H1 (cell line): ENCODE measurements at regions not wholly inside any gene's neighbourhood (a gene's known extent, or its start where the extent isn't known, plus 50 kb on each side); places are given as distances from the start of the nearest gene placed in this dataset.

Experiments used
- CBX5 ChIP-seq: fragments of 300-800, 300-1000 bp; sonication (generic); IDR thresholded peaks from 2 replicates; pipeline ENCODE4 v1.7.1; 2016; ENCODE audit warnings: antibody characterized with exemption, low read length, low read depth
- CEBPB ChIP-seq: IDR thresholded peaks from 2 replicates; pipeline ENCODE4 v1.6.1; 2012; ENCODE audit warnings: low read depth, low read length
- CREB1 ChIP-seq: IDR thresholded peaks from 2 replicates; pipeline ENCODE4 v1.6.1; 2012; ENCODE audit warnings: inconsistent platforms
- EZH2 ChIP-seq: fragments of 200-600 bp; sonication (generic); IDR thresholded peaks from 2 replicates; pipeline ENCODE4 v1.7.1; 2012; ENCODE audit warnings: low read depth, mild to moderate bottlenecking, moderate library complexity, low read length, inconsistent platforms; ENCODE audit not compliant: severe bottlenecking
- FOSL1 ChIP-seq: IDR thresholded peaks from 2 replicates; pipeline ENCODE4 v1.6.1; 2011; ENCODE audit warnings: mild to moderate bottlenecking, low read depth, low read length, moderate library complexity; ENCODE audit not compliant: insufficient read depth
- JUN ChIP-seq: IDR thresholded peaks from 2 replicates; pipeline ENCODE4 v1.6.1; 2011; ENCODE audit warnings: low read depth, mild to moderate bottlenecking, improper control_type of control experiment, low read length
- POLR2A ChIP-seq, 2 experiments: IDR thresholded peaks; 1 replicate in 1 of 2; 2 replicates in 1 of 2; pipeline ENCODE4 v1.6.1; 2011; ENCODE audit warnings: low read depth in 2 of 2, low read length in 2 of 2, mild to moderate bottlenecking in 2 of 2; ENCODE audit errors: control extremely low read depth in 1 of 2
- POLR2AphosphoS5 ChIP-seq: IDR thresholded peaks from 2 replicates; pipeline ENCODE4 v1.6.1; 2011; ENCODE audit warnings: low read depth, low read length
- TBP ChIP-seq: IDR thresholded peaks from 2 replicates; pipeline ENCODE4 v1.6.1; 2011; ENCODE audit warnings: low read depth, low read length, improper control_type of control experiment
- USF2 ChIP-seq: IDR thresholded peaks from 2 replicates; pipeline ENCODE4 v1.6.1; 2011; ENCODE audit warnings: low read length, improper control_type of control experiment
- ZNF274 ChIP-seq: IDR thresholded peaks from 2 replicates; pipeline ENCODE4 v1.7.0; 2012; ENCODE audit warnings: low read length, borderline replicate concordance; ENCODE audit errors: extremely low read depth
- TF ChIP-seq, protein P1 (sequence below), 3 experiments: IDR thresholded peaks; 1 replicate in 2 of 3; 2 replicates in 1 of 3; pipeline versions ENCODE4 v1.5.1 to v1.6.1; 2011; ENCODE audit warnings: low read length in 3 of 3, mild to moderate bottlenecking in 3 of 3, inconsistent platforms in 2 of 3, low read depth in 1 of 3, moderate library complexity in 1 of 3; ENCODE audit not compliant: insufficient read depth in 1 of 3; ENCODE audit errors: control extremely low read depth in 1 of 3

DNA sequence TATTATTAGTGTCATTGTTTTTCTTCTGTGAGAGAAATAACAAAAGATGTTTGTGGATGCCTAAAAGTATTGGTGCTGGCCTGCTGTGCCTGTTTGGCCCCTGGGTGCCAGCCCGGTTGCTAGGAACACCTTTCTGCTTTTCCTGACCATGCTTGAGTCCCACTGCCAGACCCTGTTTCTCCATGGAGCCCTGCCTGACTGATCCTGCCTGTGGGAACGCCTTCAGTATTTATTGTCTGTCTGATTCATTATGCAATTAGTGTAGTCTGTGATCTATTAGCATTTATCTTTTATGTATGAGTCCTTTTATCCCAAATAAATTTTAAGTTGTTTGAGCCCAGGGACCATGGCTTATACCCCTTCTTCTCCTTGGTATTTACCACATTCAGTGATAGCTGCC, 98.6 kb upstream of the MPPED2 start:
- TF ChIP-seq CBX5 (no peak), EZH2 (no peak), POLR2AphosphoS5 (no peak), POLR2A (IDR thresholded peaks at IDR 0.05; ENCODE audit: control extremely low read depth in 1 of 2, low read depth in 2 of 2, low read length in 2 of 2) (no peak), CREB1 (no peak), TBP (no peak), USF2 (no peak), CEBPB (no peak), FOSL1 (no peak), ZNF274 (no peak), JUN (no peak)
- TF ChIP-seq, protein P1, sequence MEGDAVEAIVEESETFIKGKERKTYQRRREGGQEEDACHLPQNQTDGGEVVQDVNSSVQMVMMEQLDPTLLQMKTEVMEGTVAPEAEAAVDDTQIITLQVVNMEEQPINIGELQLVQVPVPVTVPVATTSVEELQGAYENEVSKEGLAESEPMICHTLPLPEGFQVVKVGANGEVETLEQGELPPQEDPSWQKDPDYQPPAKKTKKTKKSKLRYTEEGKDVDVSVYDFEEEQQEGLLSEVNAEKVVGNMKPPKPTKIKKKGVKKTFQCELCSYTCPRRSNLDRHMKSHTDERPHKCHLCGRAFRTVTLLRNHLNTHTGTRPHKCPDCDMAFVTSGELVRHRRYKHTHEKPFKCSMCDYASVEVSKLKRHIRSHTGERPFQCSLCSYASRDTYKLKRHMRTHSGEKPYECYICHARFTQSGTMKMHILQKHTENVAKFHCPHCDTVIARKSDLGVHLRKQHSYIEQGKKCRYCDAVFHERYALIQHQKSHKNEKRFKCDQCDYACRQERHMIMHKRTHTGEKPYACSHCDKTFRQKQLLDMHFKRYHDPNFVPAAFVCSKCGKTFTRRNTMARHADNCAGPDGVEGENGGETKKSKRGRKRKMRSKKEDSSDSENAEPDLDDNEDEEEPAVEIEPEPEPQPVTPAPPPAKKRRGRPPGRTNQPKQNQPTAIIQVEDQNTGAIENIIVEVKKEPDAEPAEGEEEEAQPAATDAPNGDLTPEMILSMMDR (IDR thresholded peaks at IDR 0.05; ENCODE audit: control extremely low read depth in 1 of 3, insufficient read depth in 1 of 3, low read depth in 1 of 3, low read length in 3 of 3), result no peak
